IMR-90 (cell line): ENCODE measurements at regions not wholly inside any gene's neighbourhood (a gene's known extent, or its start where the extent isn't known, plus 50 kb on each side); places are given as distances from the start of the nearest gene placed in this dataset.

ENCODE experiments used
- ATAC-seq: fragments of 200-7000 bp; cut with Tn5 transposase; 2 replicates; pipeline ENCODE4 v1.9.1; 2020; ENCODE audit warnings: low read depth, mild to moderate bottlenecking, moderate library complexity
- BruUV-seq: library from RNA; stranded (reverse); fragments of 400-500 nt; replicated peaks from 2 replicates; lab custom pipeline; 2021; lab: Mats Ljungman, UMichigan
- CTCF ChIA-PET: fragments of 300-600 bp; formaldehyde crosslinking; extraction: SDS; loops from one replicate; lab custom pipeline; 2021; ENCODE audit warnings: antibody characterized with exemption; lab: Yijun Ruan, JAX
- POLR2A ChIA-PET: fragments of 300-600 bp; sonication (Branson Sonifier 250); formaldehyde crosslinking; loops from one replicate; lab custom pipeline; 2022; ENCODE audit warnings: antibody characterized with exemption; ENCODE audit not compliant: unreplicated experiment; lab: Charles Lee
- DNase-seq: peaks from one replicate; pipeline ENCODE4 v3.0.0; 2013
- H2AFZ ChIP-seq: replicated peaks from 2 replicates; pipeline ENCODE3; 2013; ENCODE audit warnings: low read length, mild to moderate bottlenecking; ENCODE audit not compliant: poor library complexity
- H2AK5ac ChIP-seq: 2 replicates; pipeline ENCODE4 v1.6.1; 2013; ENCODE audit warnings: low read depth, low read length, inconsistent platforms
- H2AK9ac ChIP-seq: replicated peaks from 2 replicates; pipeline ENCODE3; 2013; ENCODE audit warnings: mild to moderate bottlenecking, low read depth, low read length, moderate library complexity; ENCODE audit not compliant: poor library complexity
- H2BK120ac ChIP-seq: 2 replicates; pipeline ENCODE4 v1.6.1; 2013; ENCODE audit warnings: low read depth, low read length, inconsistent platforms
- H2BK15ac ChIP-seq: 3 replicates; pipeline ENCODE4 v1.6.1; 2013; ENCODE audit warnings: low read depth, low read length, inconsistent platforms
- H2BK20ac ChIP-seq: 2 replicates; pipeline ENCODE4 v1.6.1; 2013; ENCODE audit warnings: low read depth, mild to moderate bottlenecking, inconsistent platforms, low read length, moderate library complexity
- H2BK5ac ChIP-seq: 2 replicates; pipeline ENCODE4 v1.6.1; 2013; ENCODE audit warnings: mild to moderate bottlenecking, low read depth, low read length, inconsistent platforms; ENCODE audit not compliant: poor library complexity, severe bottlenecking
- H3K14ac ChIP-seq: replicated peaks from 2 replicates; pipeline ENCODE4 v1.6.1; 2013; ENCODE audit warnings: low read depth, low read length, inconsistent platforms
- H3K18ac ChIP-seq: 2 replicates; pipeline ENCODE4 v1.6.1; 2013; ENCODE audit warnings: low read depth, low read length, control low read depth
- H3K23ac ChIP-seq: 2 replicates; pipeline ENCODE4 v1.6.1; 2013; ENCODE audit warnings: low read depth, low read length, inconsistent platforms
- H3K27ac ChIP-seq: 2 replicates; pipeline ENCODE4 v1.5.1; 2013; ENCODE audit warnings: mild to moderate bottlenecking, control low read depth, low read length; ENCODE audit not compliant: insufficient read depth
- H3K27me3 ChIP-seq: 2 replicates; pipeline ENCODE4 v1.6.1; 2013; ENCODE audit warnings: low read length; ENCODE audit not compliant: control insufficient read depth, insufficient read depth
- H3K36me3 ChIP-seq: 2 replicates; pipeline ENCODE4 v1.6.1; 2013; ENCODE audit warnings: low read length, mixed read lengths; ENCODE audit not compliant: control insufficient read depth, insufficient read depth
- H3K4ac ChIP-seq: 2 replicates; pipeline ENCODE4 v1.6.1; 2013; ENCODE audit warnings: low read depth, low read length, inconsistent platforms
- H3K4me1 ChIP-seq: 2 replicates; pipeline ENCODE4 v1.6.1; 2013; ENCODE audit warnings: low read length, mixed read lengths; ENCODE audit not compliant: control insufficient read depth, insufficient read depth
- H3K4me2 ChIP-seq: 2 replicates; pipeline ENCODE4 v1.6.1; 2013; ENCODE audit warnings: low read depth, mild to moderate bottlenecking, control low read depth, low read length, moderate library complexity
- H3K4me3 ChIP-seq: 2 replicates; pipeline ENCODE4 v1.5.1; 2013; ENCODE audit warnings: low read depth, mild to moderate bottlenecking, control low read depth, low read length, moderate library complexity; ENCODE audit not compliant: insufficient read depth
- H3K56ac ChIP-seq: 2 replicates; pipeline ENCODE4 v1.6.1; 2013; ENCODE audit warnings: low read length, inconsistent platforms; ENCODE audit not compliant: insufficient read depth; ENCODE audit errors: extremely low read depth
- H3K79me1 ChIP-seq, 2 experiments: 2 replicates each; pipeline ENCODE4 v1.6.1; 2013; ENCODE audit warnings: low read length in 2 of 2, inconsistent platforms in 1 of 2, low read depth in 1 of 2
- H3K9ac ChIP-seq: 2 replicates; pipeline ENCODE4 v1.6.1; 2013; ENCODE audit warnings: low read depth, low read length, control low read depth
- H3K9me1 ChIP-seq: 2 replicates; pipeline ENCODE4 v1.6.1; 2013; ENCODE audit warnings: low read length, inconsistent platforms; ENCODE audit not compliant: insufficient read depth
- H3K9me3 ChIP-seq: 2 replicates; pipeline ENCODE4 v1.6.1; 2013; ENCODE audit warnings: low read length; ENCODE audit not compliant: control insufficient read depth, insufficient read depth
- H4K20me1 ChIP-seq: 2 replicates; pipeline ENCODE4 v1.6.1; 2013; ENCODE audit warnings: low read length, inconsistent platforms; ENCODE audit not compliant: insufficient read depth
- H4K5ac ChIP-seq: 2 replicates; pipeline ENCODE4 v1.6.1; 2013; ENCODE audit warnings: mild to moderate bottlenecking, low read depth, low read length, control low read depth
- H4K8ac ChIP-seq, 2 experiments: 2 replicates each; pipeline ENCODE4 v1.6.1; 2013; ENCODE audit warnings: low read depth in 2 of 2, low read length in 2 of 2, control low read depth in 1 of 2, inconsistent platforms in 1 of 2
- H4K91ac ChIP-seq: 2 replicates; pipeline ENCODE4 v1.6.1; 2013; ENCODE audit warnings: low read depth, low read length, inconsistent platforms; ENCODE audit not compliant: insufficient read depth
- BHLHE40 ChIP-seq: fragments of 150-350 bp; IDR thresholded peaks from 2 replicates; pipeline ENCODE4 v1.6.1; 2016; ENCODE audit warnings: mild to moderate bottlenecking, low read depth, low read length
- CEBPB ChIP-seq: IDR thresholded peaks from 2 replicates; pipeline ENCODE4 v1.6.1; 2012; ENCODE audit warnings: low read depth, low read length, improper control_type of control experiment
- CHD1 ChIP-seq: IDR thresholded peaks from 2 replicates; pipeline ENCODE4 v1.6.1; 2012; ENCODE audit warnings: low read depth, low read length, improper control_type of control experiment
- CTCF ChIP-seq: conservative IDR thresholded peaks from 2 replicates; pipeline ENCODE4 v1.5.1; 2012; ENCODE audit warnings: mild to moderate bottlenecking, low read depth, low read length, improper control_type of control experiment
- ELK1 ChIP-seq: fragments of 150-350 bp; IDR thresholded peaks from 2 replicates; pipeline ENCODE4 v1.6.1; 2016; ENCODE audit warnings: low read depth, mild to moderate bottlenecking, low read length, moderate library complexity, borderline replicate concordance
- FOS ChIP-seq: fragments of 150-350 bp; IDR thresholded peaks from 2 replicates; pipeline ENCODE4 v1.6.1; 2016; ENCODE audit warnings: low read depth, low read length
- MAFK ChIP-seq: IDR thresholded peaks from 2 replicates; pipeline ENCODE4 v1.6.1; 2012; ENCODE audit warnings: low read depth, low read length, improper control_type of control experiment
- MAZ ChIP-seq: IDR thresholded peaks from 2 replicates; pipeline ENCODE4 v1.6.1; 2012; ENCODE audit warnings: low read depth, mild to moderate bottlenecking, low read length, improper control_type of control experiment, moderate library complexity, borderline replicate concordance
- MXI1 ChIP-seq: IDR thresholded peaks from 2 replicates; pipeline ENCODE4 v1.6.1; 2012; ENCODE audit warnings: low read depth, mild to moderate bottlenecking, low read length, moderate library complexity, borderline replicate concordance
- NFE2L2 ChIP-seq: fragments of 150-350 bp; IDR thresholded peaks from 2 replicates; pipeline ENCODE4 v1.6.1; 2016; ENCODE audit warnings: low read depth, mild to moderate bottlenecking, low read length
- POLR2A ChIP-seq: IDR thresholded peaks from 2 replicates; pipeline ENCODE4 v1.6.1; 2012; ENCODE audit warnings: mild to moderate bottlenecking, low read depth, low read length
- RAD21 ChIP-seq: IDR thresholded peaks from 2 replicates; pipeline ENCODE4 v1.6.1; 2012; ENCODE audit warnings: low read length, improper control_type of control experiment
- RCOR1 ChIP-seq: IDR thresholded peaks from 2 replicates; pipeline ENCODE4 v1.6.1; 2012; ENCODE audit warnings: mild to moderate bottlenecking, low read length, improper control_type of control experiment; ENCODE audit not compliant: insufficient replicate concordance
- RFX5 ChIP-seq: IDR thresholded peaks from 2 replicates; pipeline ENCODE4 v1.8.0; 2012; ENCODE audit warnings: low read depth, mild to moderate bottlenecking, low read length, moderate library complexity
- SMC3 ChIP-seq: fragments of 150-350 bp; IDR thresholded peaks from 2 replicates; pipeline ENCODE4 v1.6.1; 2016; ENCODE audit warnings: low read depth, mild to moderate bottlenecking, antibody characterized with exemption, low read length, moderate library complexity
- USF2 ChIP-seq: fragments of 150-350 bp; IDR thresholded peaks from 2 replicates; pipeline ENCODE4 v1.6.1; 2017; ENCODE audit warnings: mild to moderate bottlenecking, antibody characterized with exemption, low read length, low read depth
- WGBS, 2 experiments: methylation state at CpG; one replicate each; pipeline versions ENCODE4 v1.1.5 to v1.1.7; 2013; ENCODE audit warnings: missing lambda C conversion rate in 2 of 2; ENCODE audit not compliant: insufficient read length in 1 of 2; ENCODE audit errors: extremely low coverage in 2 of 2; 5-methylcytosine and 5-hydroxymethylcytosine counted together
- dilution Hi-C: fragments of 300-500 bp; cut with HindIII; formaldehyde crosslinking; loops from one replicate; pipeline ENCODE4 v1.14.3; 2018; ENCODE audit warnings: low sequenced_read_pairs; ENCODE audit not compliant: unreplicated experiment
- in situ Hi-C: fragments of 300-500 bp; cut with MboI; formaldehyde crosslinking; loops from 3 replicates; pipeline ENCODE4 v1.14.3; 2019; ENCODE audit warnings: low sequenced_read_pairs, inconsistent platforms, mixed read lengths
- intact Hi-C: fragments of 100-400 bp; cut with micrococcal nuclease; formaldehyde crosslinking; loops from 2 replicates; pipeline ENCODE4 v1.10.0; 2022

GRCh38 chr4:71260544-71260943 lies 78.3 kb upstream of the SLC4A4 start:
- Histone ChIP-seq H2AFZ (no peak overlapping the region), H4K5ac (no peak overlapping the region), H3K4ac (no peak overlapping the region), H2BK20ac (no peak overlapping the region), H3K9me1 (peaks cover 19% of the 10 kb centered on the region), H3K79me1 (peaks cover 45 to 65% of the 10 kb centered on the region in 2 experiments), H3K27ac (no peak overlapping the region), H4K8ac (no peak overlapping the region), H3K9ac (no peak overlapping the region), H3K4me2 (no peak overlapping the region), H3K14ac (no peak overlapping the region), H3K9me3 (no peaks in the 10 kb centered on the region), H2AK5ac (no peak overlapping the region), H3K23ac (no peak overlapping the region), H3K27me3 (no peaks in the 10 kb centered on the region), H2BK5ac (no peak overlapping the region), H2BK15ac (no peak overlapping the region), H2AK9ac (no peak overlapping the region), H2BK120ac (no peak overlapping the region), H4K91ac (no peak overlapping the region), H3K4me1 (peaks cover 19% of the 10 kb centered on the region), H3K56ac (no peak overlapping the region), H3K4me3 (no peak overlapping the region), H4K20me1 (no peaks in the 10 kb centered on the region; the same call in 1 of the 2 replicates), H3K36me3 (peaks cover 18% of the 10 kb centered on the region), H3K18ac (no peak overlapping the region)
- BruUV-seq = no TSS peak
- 0 out of 2 replicates have a peak, but pooled peaks have one; percentile 19 for ATAC-seq
- intact Hi-C loops = no loop called here
- WGBS, 2 experiments = no CpG with 5 or more reads among the region's 1 CpG
- no peak for DNase-seq
- CTCF ChIA-PET = interaction anchor here (0.6 kb wide), 1 partner anchor 521 kb away, joined by 3 read pairs; no protein-coding TSS in a partner anchor
- POLR2A ChIA-PET = interaction anchor here (1.2 kb wide), 1 partner anchor 9 kb away, joined by 3 read pairs; no protein-coding TSS in a partner anchor
- in situ Hi-C loops = no loop called here
- dilution Hi-C loops = no loop called here
- TF ChIP-seq MAZ (no peak), RAD21 (no peak), RCOR1 (no peak), CTCF (no peak), USF2 (no peak), BHLHE40 (no peak), MAFK (no peak), CEBPB (no peak), MXI1 (no peak), ELK1 (no peak), SMC3 (no peak), CHD1 (no peak), NFE2L2 (no peak), RFX5 (no peak), POLR2A (no peak), FOS (no peak)
